ENCODE measurements at regions not wholly inside any gene's neighbourhood (a gene's known extent, or its start where the extent isn't known, plus 50 kb on each side); places are given as distances from the start of the nearest gene placed in this dataset.

DNA sequence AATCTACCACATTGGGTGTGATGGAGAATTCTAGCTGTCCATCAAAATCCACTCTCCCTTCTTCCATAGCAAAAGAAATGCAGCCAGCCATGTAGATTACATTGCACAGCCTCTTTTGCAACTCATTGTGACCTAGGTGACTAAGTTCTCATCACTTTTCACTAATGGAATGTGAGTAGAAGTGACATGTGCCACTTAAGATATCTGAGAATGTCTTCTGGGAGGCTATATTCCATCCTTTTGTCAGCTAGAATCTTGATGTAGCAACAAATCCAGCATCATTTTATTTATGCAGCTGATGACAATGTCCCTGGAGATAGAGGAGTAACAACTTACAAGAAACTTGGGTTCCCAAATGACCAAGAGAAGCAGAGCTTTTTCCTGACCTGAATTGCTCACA lies 61.5 kb upstream of the API5 start:
- no peak for DNase-seq (ENCODE audit: low spot score)

- DNase-seq (ENCODE audit: low spot score): no peak
Measured at GRCh38 chr11:43261775-43262174, 50.0 kb upstream of the API5 start.
